DOHH2 (cell line): ENCODE measurements at regions not wholly inside any gene's neighbourhood (a gene's known extent, or its start where the extent isn't known, plus 50 kb on each side); places are given as distances from the start of the nearest gene placed in this dataset.

Experiments
- H3F3A ChIP-seq: fragments of 200-600 bp; sonication (generic), shearing (Covaris generic); 2 replicates; pipeline ENCODE4 v1.6.0; 2016; ENCODE audit warnings: antibody characterized with exemption, mild to moderate bottlenecking; ENCODE audit not compliant: control insufficient read depth, insufficient read depth
- H3K27ac ChIP-seq: fragments of 200-600 bp; sonication (generic); 2 replicates; pipeline ENCODE4 v1.5.1; 2014; ENCODE audit warnings: low read depth, mild to moderate bottlenecking, low read length, moderate library complexity
- H3K27me3 ChIP-seq: fragments of 200-600 bp; sonication (generic); 2 replicates; pipeline ENCODE4 v1.6.1; 2014; ENCODE audit warnings: mild to moderate bottlenecking, low read length, mixed read lengths; ENCODE audit not compliant: control insufficient read depth
- H3K36me3 ChIP-seq: fragments of 200-600 bp; sonication (generic); 2 replicates; pipeline ENCODE4 v1.6.1; 2014; ENCODE audit warnings: mild to moderate bottlenecking, low read length, moderate library complexity, mixed read lengths; ENCODE audit not compliant: control insufficient read depth
- H3K4me1 ChIP-seq: fragments of 200-600 bp; sonication (generic); 2 replicates; pipeline ENCODE4 v1.6.1; 2014; ENCODE audit warnings: mild to moderate bottlenecking, low read length, mixed read lengths; ENCODE audit not compliant: control insufficient read depth
- H3K4me2 ChIP-seq: fragments of 200-600 bp; sonication (generic); 2 replicates; pipeline ENCODE4 v1.6.0; 2014; ENCODE audit warnings: mild to moderate bottlenecking, low read length, moderate library complexity
- H3K4me3 ChIP-seq: fragments of 200-600 bp; sonication (generic); 2 replicates; pipeline ENCODE4 v1.5.1; 2014; ENCODE audit warnings: mild to moderate bottlenecking, low read length, mixed read lengths
- H3K79me2 ChIP-seq: fragments of 200-600 bp; sonication (generic); 2 replicates; pipeline ENCODE4 v1.6.1; 2014; ENCODE audit warnings: mild to moderate bottlenecking, low read length, mixed read lengths; ENCODE audit not compliant: control insufficient read depth
- H3K9me2 ChIP-seq: fragments of 200-600 bp; sonication (generic); replicated peaks from 2 replicates; pipeline ENCODE4 v1.6.1; 2014; ENCODE audit warnings: mild to moderate bottlenecking, low read length, mixed read lengths; ENCODE audit not compliant: control insufficient read depth
- H3K9me3 ChIP-seq: fragments of 200-600 bp; sonication (generic); 2 replicates; pipeline ENCODE4 v1.6.1; 2014; ENCODE audit warnings: antibody characterized with exemption, low read length, mixed read lengths; ENCODE audit not compliant: control insufficient read depth, insufficient read depth
- H4K20me1 ChIP-seq: fragments of 200-600 bp; sonication (generic); 2 replicates; pipeline ENCODE4 v1.6.0; 2014; ENCODE audit warnings: low read depth, mild to moderate bottlenecking, antibody characterized with exemption, low read length, moderate library complexity; ENCODE audit not compliant: control insufficient read depth, insufficient read depth
- CTCF ChIP-seq: fragments of 200-600 bp; sonication (generic); IDR thresholded peaks from one replicate; pipeline ENCODE4 v1.5.1; 2014; ENCODE audit warnings: antibody characterized with exemption, mild to moderate bottlenecking, low read depth, low read length; ENCODE audit not compliant: poor library complexity, severe bottlenecking
- EZH2phosphoT487 ChIP-seq: fragments of 200-600 bp; sonication (generic); IDR thresholded peaks from 2 replicates; pipeline ENCODE4 v1.6.1; 2017; ENCODE audit warnings: borderline replicate concordance, mild to moderate bottlenecking, antibody characterized with exemption, low read length, moderate library complexity, mixed read lengths

GRCh38 chr10:118116362-118116714 is 69.6 kb upstream of the RAB11FIP2 start:
- Histone ChIP-seq H3K4me1 (no peaks in the 10 kb centered on the region), H3K4me2 (no peak overlapping the region), H3K9me3 (no peaks in the 10 kb centered on the region), H3K27ac (no peak overlapping the region), H4K20me1 (no peaks in the 10 kb centered on the region), H3K79me2 (no peaks in the 10 kb centered on the region), H3K27me3 (no peaks in the 10 kb centered on the region), H3K36me3 (no peaks in the 10 kb centered on the region), H3K4me3 (no peak overlapping the region), H3K9me2 (no peaks in the 10 kb centered on the region), H3F3A (no peaks in the 10 kb centered on the region)
- TF ChIP-seq EZH2phosphoT487 (no peak), CTCF (no peak)

- no peak overlapping the region for H3K4me2 ChIP-seq
- no peaks in the 10 kb centered on the region for H3K79me2 ChIP-seq
- no peaks in the 10 kb centered on the region for H3K9me2 ChIP-seq
- no peaks in the 10 kb centered on the region for H3K27me3 ChIP-seq
- H3K4me1 ChIP-seq, result no peaks in the 10 kb centered on the region
- H3K36me3 ChIP-seq, result no peaks in the 10 kb centered on the region
- TF ChIP-seq CTCF (no peak), EZH2phosphoT487 (no peak)
- no peaks in the 10 kb centered on the region for H3K9me3 ChIP-seq
- no peak overlapping the region for H3K27ac ChIP-seq
- H3K4me3 ChIP-seq, result no peak overlapping the region
- H3F3A ChIP-seq, result no peaks in the 10 kb centered on the region
- H4K20me1 ChIP-seq, result no peaks in the 10 kb centered on the region
Observed at GRCh38 chr10:118115701-118116100, 69.0 kb upstream of the RAB11FIP2 start.

- Histone ChIP-seq H3K4me3 (no peak overlapping the region), H3K27ac (no peak overlapping the region), H3K9me3 (no peaks in the 10 kb centered on the region), H3K36me3 (no peaks in the 10 kb centered on the region), H3K4me2 (no peak overlapping the region), H3F3A (no peaks in the 10 kb centered on the region), H3K27me3 (no peaks in the 10 kb centered on the region), H3K79me2 (no peaks in the 10 kb centered on the region), H4K20me1 (no peaks in the 10 kb centered on the region), H3K4me1 (no peaks in the 10 kb centered on the region), H3K9me2 (no peaks in the 10 kb centered on the region)
- no peak for TF ChIP-seq EZH2phosphoT487
- TF ChIP-seq CTCF, result no peak
Observed at GRCh38 chr10:118114992-118115391, 68.3 kb upstream of the RAB11FIP2 start.

- Histone ChIP-seq H3K27ac (no peak overlapping the region), H3K27me3 (no peaks in the 10 kb centered on the region), H3K4me3 (no peak overlapping the region), H3K9me2 (no peaks in the 10 kb centered on the region), H3K36me3 (no peaks in the 10 kb centered on the region), H3K4me2 (no peak overlapping the region), H3K9me3 (no peaks in the 10 kb centered on the region), H3K79me2 (no peaks in the 10 kb centered on the region), H3K4me1 (no peaks in the 10 kb centered on the region), H3F3A (no peaks in the 10 kb centered on the region), H4K20me1 (no peaks in the 10 kb centered on the region)
- TF ChIP-seq EZH2phosphoT487, result no peak
- TF ChIP-seq CTCF, result no peak
Observed at GRCh38 chr10:118112543-118113125, 65.9 kb upstream of the RAB11FIP2 start.
